Activated T-cell treated with anti-CD3 and anti-CD28 coated beads, Interleukin-2, amount 50 U/mL, for 24 hours (primary cell): ENCODE measurements at regions not wholly inside any gene's neighbourhood (a gene's known extent, or its start where the extent isn't known, plus 50 kb on each side); places are given as distances from the start of the nearest gene placed in this dataset.
"Not testable (repeated sequence)": the region's sequence is repeated elsewhere in the genome, so short reads cannot be mapped to it uniquely, and the experiment has no call there.

ENCODE experiments used
- DNase-seq: peaks from one replicate; pipeline ENCODE4 v3.0.0-alpha.2; 2020
- H3K27ac Mint-ChIP-seq: 2 replicates; pipeline ENCODE4 v1.8.0; 2020; ENCODE audit warnings: mild to moderate bottlenecking, mixed read lengths
- H3K27me3 Mint-ChIP-seq: 2 replicates; pipeline ENCODE4 v1.8.0; 2020; ENCODE audit warnings: mixed read lengths
- H3K36me3 Mint-ChIP-seq: 2 replicates; pipeline ENCODE4 v1.8.0; 2020; ENCODE audit warnings: low read depth, mixed read lengths
- H3K4me1 Mint-ChIP-seq: 2 replicates; pipeline ENCODE4 v1.8.0; 2020; ENCODE audit warnings: low read depth, mixed read lengths
- H3K4me3 Mint-ChIP-seq: 2 replicates; pipeline ENCODE4 v1.8.0; 2020; ENCODE audit warnings: mild to moderate bottlenecking, moderate library complexity, mixed read lengths
- H3K9me3 Mint-ChIP-seq: 2 replicates; pipeline ENCODE4 v1.8.0; 2020; ENCODE audit warnings: mixed read lengths

DNA sequence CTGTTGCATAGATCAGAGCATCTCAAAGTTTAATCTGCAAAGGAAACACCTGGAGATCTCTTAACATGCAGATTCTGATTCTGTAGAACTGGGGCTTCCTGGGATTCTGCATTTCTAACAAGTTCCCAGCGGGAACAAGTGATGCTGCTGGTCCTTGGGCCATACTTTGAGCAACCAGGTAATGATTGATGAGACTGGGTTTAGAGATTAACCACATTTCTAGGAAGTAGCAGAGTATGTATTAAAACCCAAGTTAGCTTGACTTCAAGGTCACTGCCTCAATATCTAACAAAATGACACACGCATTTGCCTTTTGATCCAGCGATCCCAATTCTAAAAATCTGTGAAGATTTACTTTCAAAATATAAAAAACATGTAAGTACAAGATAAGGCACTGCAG lies 83.0 kb upstream of the DTNBP1 start:
- Mint-ChIP-seq H3K27me3 (peaks cover 7% of the 10 kb centered on the region), H3K36me3 (no peaks in the 10 kb centered on the region), H3K9me3 (peaks cover 4% of the 10 kb centered on the region), H3K27ac (no peak overlapping the region), H3K4me3 (no peak overlapping the region), H3K4me1 (peaks cover 6% of the 10 kb centered on the region)
- no peak for DNase-seq

DNA sequence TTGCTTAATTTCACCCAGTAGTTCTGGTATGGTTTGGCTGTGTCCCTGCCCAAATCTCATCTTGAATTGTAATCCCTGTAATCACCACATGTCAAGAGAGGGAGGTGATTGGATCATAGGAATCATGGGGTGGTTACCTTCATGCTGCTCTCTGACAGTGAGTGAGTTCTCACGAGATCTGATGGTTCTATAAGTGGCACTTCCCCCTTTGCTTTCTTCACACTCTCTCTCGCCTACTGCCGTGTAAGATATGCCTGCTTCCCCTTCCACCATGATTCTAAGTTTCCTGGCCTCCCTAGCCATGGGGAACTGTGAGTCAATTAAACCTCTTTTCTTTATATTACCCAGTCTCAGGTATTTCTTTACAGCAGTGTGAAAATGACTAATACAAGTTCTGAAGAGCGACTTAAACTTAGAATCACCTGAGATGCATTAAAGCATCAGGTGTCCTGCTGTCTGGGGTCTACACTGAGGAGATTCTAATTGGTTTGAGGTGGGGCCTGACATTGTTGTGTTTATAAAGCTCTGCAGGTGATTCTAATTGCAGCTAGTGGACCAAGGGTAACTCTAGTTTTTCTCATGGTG lies 82.1 kb upstream of the DTNBP1 start:
- Mint-ChIP-seq H3K4me3 (no peak overlapping the region), H3K36me3 (no peaks in the 10 kb centered on the region), H3K27me3 (peaks cover 7% of the 10 kb centered on the region), H3K4me1 (peaks cover 6% of the 10 kb centered on the region), H3K27ac (no peak overlapping the region), H3K9me3 (peaks cover 4% of the 10 kb centered on the region)
- no peak for DNase-seq

DNA sequence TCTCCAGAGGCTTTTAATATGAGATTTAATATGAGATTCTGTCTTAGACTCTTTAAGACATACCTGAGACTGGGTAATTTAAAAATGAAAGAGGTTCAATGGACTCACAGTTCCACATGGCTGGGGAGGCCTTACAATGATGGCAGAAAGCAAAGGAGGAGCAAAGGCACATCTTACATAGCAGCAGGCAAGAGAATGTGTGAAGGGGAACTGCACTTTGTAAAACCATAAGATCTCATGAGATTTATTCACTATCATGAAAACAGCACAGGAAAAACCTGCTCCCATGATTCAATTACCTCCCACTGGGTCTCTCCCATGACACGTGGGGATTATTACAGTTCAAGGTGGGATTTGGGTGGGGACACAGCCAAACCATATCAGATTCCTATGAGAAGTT lies 79.2 kb upstream of the DTNBP1 start:
- H3K36me3 Mint-ChIP-seq, DNase-seq: not testable (repeated sequence)

GRCh38 chr6:15741405-15741804 lies 78.6 kb upstream of the DTNBP1 start:
- Mint-ChIP-seq H3K36me3 (no peaks in the 10 kb centered on the region), H3K4me3 (no peak overlapping the region), H3K27me3 (peaks cover 7% of the 10 kb centered on the region), H3K9me3 (peaks cover 4% of the 10 kb centered on the region), H3K27ac (no peak overlapping the region), H3K4me1 (peaks cover 12% of the 10 kb centered on the region)
- no peak for DNase-seq

More for the DNA sequence above, 79.2 kb upstream of the DTNBP1 start:
- not testable (repeated sequence) for H3K4me1 Mint-ChIP-seq, H3K27me3 Mint-ChIP-seq, H3K9me3 Mint-ChIP-seq, H3K27ac Mint-ChIP-seq, H3K4me3 Mint-ChIP-seq

- Mint-ChIP-seq H3K4me1 (peaks cover 22% of the 10 kb centered on the region), H3K27me3 (peaks cover 6% of the 10 kb centered on the region), H3K27ac (no peak overlapping the region), H3K4me3 (no peak overlapping the region), H3K9me3 (peaks cover 2% of the 10 kb centered on the region), H3K36me3 (no peaks in the 10 kb centered on the region)
- no peak for DNase-seq
Measured at GRCh38 chr6:15739867-15740266, 77.0 kb upstream of the DTNBP1 start.

- no peaks in the 10 kb centered on the region for H3K36me3 Mint-ChIP-seq
- no peak for DNase-seq
- H3K27ac Mint-ChIP-seq: no peak overlapping the region
- H3K4me3 Mint-ChIP-seq: no peak overlapping the region
- H3K4me1 Mint-ChIP-seq: peaks cover 25% of the 10 kb centered on the region
- H3K9me3 Mint-ChIP-seq: no peaks in the 10 kb centered on the region
- peaks cover 4% of the 10 kb centered on the region for H3K27me3 Mint-ChIP-seq
Measured at GRCh38 chr6:15739353-15739752, 76.5 kb upstream of the DTNBP1 start.

DNA sequence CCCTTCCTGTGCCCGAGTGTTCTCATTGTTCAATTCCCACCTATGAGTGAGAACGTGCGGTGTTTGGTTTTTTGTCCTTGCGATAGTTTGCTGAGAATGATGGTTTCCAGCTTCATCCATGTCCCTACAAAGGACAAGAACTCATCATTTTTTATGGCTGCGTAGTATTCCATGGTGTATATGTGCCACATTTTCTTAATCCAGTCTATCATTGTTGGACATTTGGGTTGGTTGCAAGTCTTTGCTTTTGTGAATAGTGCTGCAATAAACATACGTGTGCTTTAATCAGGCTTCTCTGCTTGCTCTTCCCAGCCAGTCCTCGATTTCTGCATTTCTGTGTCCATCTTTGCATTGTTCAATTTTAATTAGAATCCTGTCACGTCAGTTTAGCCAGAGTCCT lies 75.4 kb upstream of the DTNBP1 start:
- peaks cover 36% of the 10 kb centered on the region for H3K4me1 Mint-ChIP-seq
- H3K27ac Mint-ChIP-seq, DNase-seq, H3K36me3 Mint-ChIP-seq, H3K4me3 Mint-ChIP-seq, H3K27me3 Mint-ChIP-seq, H3K9me3 Mint-ChIP-seq: not testable (repeated sequence)

DNA sequence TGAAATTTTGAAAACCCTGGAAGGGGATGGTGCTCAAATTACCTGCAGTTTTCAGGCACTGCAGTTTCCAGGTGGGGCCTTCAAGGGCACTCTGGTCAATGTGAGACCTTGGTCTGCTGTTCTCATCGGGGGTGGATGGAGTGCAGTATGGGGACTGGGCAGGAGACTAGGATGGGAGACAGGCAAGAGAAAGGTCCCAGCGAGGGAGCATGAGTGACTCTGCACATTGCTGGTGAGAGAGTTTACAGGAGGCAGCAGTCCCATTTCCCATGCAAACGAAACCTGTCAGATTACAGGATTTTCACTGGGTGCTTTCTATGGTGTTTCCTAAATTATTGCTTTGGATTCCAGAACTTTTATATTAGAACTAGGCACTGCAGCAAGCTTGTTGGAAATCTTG lies 73.5 kb upstream of the DTNBP1 start:
- Mint-ChIP-seq H3K36me3 (no peaks in the 10 kb centered on the region), H3K4me1 (peaks cover 51% of the 10 kb centered on the region), H3K27me3 (peaks cover 4% of the 10 kb centered on the region), H3K9me3 (no peaks in the 10 kb centered on the region), H3K4me3 (peak overlapping the region; percentile 17), H3K27ac (peak overlapping the region; percentile 83)
- DNase-seq: no peak

- H3K9me3 Mint-ChIP-seq: no peaks in the 10 kb centered on the region
- peaks cover 51% of the 10 kb centered on the region for H3K4me1 Mint-ChIP-seq
- H3K27ac Mint-ChIP-seq: peak overlapping the region; percentile 83
- H3K27me3 Mint-ChIP-seq: peaks cover 4% of the 10 kb centered on the region
- no peaks in the 10 kb centered on the region for H3K36me3 Mint-ChIP-seq
- no peak for DNase-seq
- peak overlapping the region; percentile 17 for H3K4me3 Mint-ChIP-seq
Measured at GRCh38 chr6:15735567-15736265, 72.9 kb upstream of the DTNBP1 start.

- Mint-ChIP-seq H3K27ac (peak overlapping the region; percentile 29), H3K4me3 (no peak overlapping the region), H3K27me3 (peaks cover 4% of the 10 kb centered on the region), H3K36me3 (no peaks in the 10 kb centered on the region), H3K4me1 (peaks cover 54% of the 10 kb centered on the region), H3K9me3 (no peaks in the 10 kb centered on the region)
- no peak for DNase-seq
Measured at GRCh38 chr6:15734118-15734897, 71.5 kb upstream of the DTNBP1 start.

- no peaks in the 10 kb centered on the region for H3K36me3 Mint-ChIP-seq
- no peak overlapping the region for H3K27ac Mint-ChIP-seq
- DNase-seq: no peak
Measured at GRCh38 chr6:15730922-15731321, 68.1 kb upstream of the DTNBP1 start.

GRCh38 chr6:15730442-15730841 lies 67.6 kb upstream of the DTNBP1 start:
- no peak overlapping the region for H3K27ac Mint-ChIP-seq

More at GRCh38 chr6:15730922-15731321, 68.1 kb upstream of the DTNBP1 start:
- Mint-ChIP-seq H3K4me1 (peaks cover 43% of the 10 kb centered on the region), H3K27me3 (peaks cover 4% of the 10 kb centered on the region), H3K4me3 (no peak overlapping the region), H3K9me3 (no peaks in the 10 kb centered on the region)

GRCh38 chr6:15722731-15723130 lies 59.9 kb upstream of the DTNBP1 start:
- Mint-ChIP-seq H3K36me3 (no peaks in the 10 kb centered on the region), H3K4me3 (no peak overlapping the region), H3K27ac (no peak overlapping the region), H3K9me3 (no peaks in the 10 kb centered on the region), H3K4me1 (peaks cover 8% of the 10 kb centered on the region), H3K27me3 (peaks cover 6% of the 10 kb centered on the region)
- DNase-seq: no peak

More at GRCh38 chr6:15730442-15730841, 67.6 kb upstream of the DTNBP1 start:
- H3K4me1 Mint-ChIP-seq: peaks cover 38% of the 10 kb centered on the region
- no peaks in the 10 kb centered on the region for H3K9me3 Mint-ChIP-seq
- H3K27me3 Mint-ChIP-seq: peaks cover 4% of the 10 kb centered on the region
- no peaks in the 10 kb centered on the region for H3K36me3 Mint-ChIP-seq
- DNase-seq: no peak
- no peak overlapping the region for H3K4me3 Mint-ChIP-seq

DNA sequence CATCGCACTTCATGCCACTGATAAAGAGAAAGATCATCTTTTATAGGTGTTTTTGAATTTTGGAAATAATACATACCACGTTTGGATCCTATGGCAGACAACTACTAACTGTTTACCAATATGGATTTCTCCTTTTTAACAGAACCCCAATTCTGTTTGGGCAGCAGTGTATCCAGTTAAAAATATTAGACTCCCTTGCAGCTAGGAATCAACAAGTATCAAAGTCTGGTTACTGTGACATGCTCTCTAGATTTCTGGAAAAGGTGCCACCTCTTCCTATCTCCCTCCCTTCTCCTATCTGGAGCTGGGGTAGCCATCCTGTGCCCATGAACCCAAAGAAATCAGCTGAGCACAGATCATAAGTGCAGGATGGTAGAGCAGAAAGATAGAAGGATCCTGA lies 54.1 kb upstream of the DTNBP1 start:
- Mint-ChIP-seq H3K4me1 (peaks cover 27% of the 10 kb centered on the region), H3K27ac (no peak overlapping the region), H3K27me3 (peaks cover 7% of the 10 kb centered on the region), H3K9me3 (peaks cover 8% of the 10 kb centered on the region), H3K4me3 (no peak overlapping the region), H3K36me3 (no peaks in the 10 kb centered on the region)
- DNase-seq: no peak

GRCh38 chr6:15715851-15716250 lies 53.0 kb upstream of the DTNBP1 start:
- Mint-ChIP-seq H3K4me3 (no peak overlapping the region), H3K4me1 (peaks cover 27% of the 10 kb centered on the region), H3K27me3 (peaks cover 6% of the 10 kb centered on the region), H3K36me3 (no peaks in the 10 kb centered on the region), H3K27ac (no peak overlapping the region), H3K9me3 (peaks cover 8% of the 10 kb centered on the region)
- DNase-seq: no peak
